ENCODE measurements at regions not wholly inside any gene's neighbourhood (a gene's known extent, or its start where the extent isn't known, plus 50 kb on each side); places are given as distances from the start of the nearest gene placed in this dataset.

DNA sequence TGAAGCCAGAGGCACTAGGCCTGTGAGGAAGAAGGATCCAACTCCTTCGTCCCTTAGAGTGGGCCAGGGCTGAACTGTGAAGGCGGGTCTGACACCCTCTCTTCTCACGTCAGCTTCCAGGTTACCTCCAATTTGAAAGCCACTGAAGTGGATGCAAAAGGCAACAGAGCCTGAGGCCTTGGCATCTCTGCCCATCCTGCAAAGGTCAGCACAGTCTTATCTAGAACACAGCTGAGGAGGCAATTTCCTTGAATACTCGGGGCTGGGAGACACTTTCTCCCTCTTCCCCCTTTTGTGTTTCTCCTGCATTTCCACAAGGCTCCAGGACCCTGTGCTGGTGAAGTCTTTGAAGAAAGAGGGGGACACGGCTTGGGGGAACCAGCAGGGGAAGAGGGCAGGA is 91.6 kb upstream of the PAX6 start:
- H3K4me1 ChIP-seq: peaks cover 0 to 13% (median 5%) of the 10 kb centered on the region in 4 donors
- peaks cover 0 to 2% of the 10 kb centered on the region in 2 donors for H3K27me3 ChIP-seq
- TF ChIP-seq, protein P1, sequence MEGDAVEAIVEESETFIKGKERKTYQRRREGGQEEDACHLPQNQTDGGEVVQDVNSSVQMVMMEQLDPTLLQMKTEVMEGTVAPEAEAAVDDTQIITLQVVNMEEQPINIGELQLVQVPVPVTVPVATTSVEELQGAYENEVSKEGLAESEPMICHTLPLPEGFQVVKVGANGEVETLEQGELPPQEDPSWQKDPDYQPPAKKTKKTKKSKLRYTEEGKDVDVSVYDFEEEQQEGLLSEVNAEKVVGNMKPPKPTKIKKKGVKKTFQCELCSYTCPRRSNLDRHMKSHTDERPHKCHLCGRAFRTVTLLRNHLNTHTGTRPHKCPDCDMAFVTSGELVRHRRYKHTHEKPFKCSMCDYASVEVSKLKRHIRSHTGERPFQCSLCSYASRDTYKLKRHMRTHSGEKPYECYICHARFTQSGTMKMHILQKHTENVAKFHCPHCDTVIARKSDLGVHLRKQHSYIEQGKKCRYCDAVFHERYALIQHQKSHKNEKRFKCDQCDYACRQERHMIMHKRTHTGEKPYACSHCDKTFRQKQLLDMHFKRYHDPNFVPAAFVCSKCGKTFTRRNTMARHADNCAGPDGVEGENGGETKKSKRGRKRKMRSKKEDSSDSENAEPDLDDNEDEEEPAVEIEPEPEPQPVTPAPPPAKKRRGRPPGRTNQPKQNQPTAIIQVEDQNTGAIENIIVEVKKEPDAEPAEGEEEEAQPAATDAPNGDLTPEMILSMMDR (IDR thresholded peaks at IDR 0.05): no peak
- H3K36me3 ChIP-seq: no peaks in the 10 kb centered on the region
- no peaks in the 10 kb centered on the region for H3K9me3 ChIP-seq
- intact Hi-C loops (cut with DNase I; ENCODE audit: low total_unique reads): no loop called here
- no peak for DNase-seq
- peak overlapping the region in 1 of 2 donors; percentile 38 for H3K27ac ChIP-seq
- H3K4me3 ChIP-seq: no peak overlapping the region

DNA sequence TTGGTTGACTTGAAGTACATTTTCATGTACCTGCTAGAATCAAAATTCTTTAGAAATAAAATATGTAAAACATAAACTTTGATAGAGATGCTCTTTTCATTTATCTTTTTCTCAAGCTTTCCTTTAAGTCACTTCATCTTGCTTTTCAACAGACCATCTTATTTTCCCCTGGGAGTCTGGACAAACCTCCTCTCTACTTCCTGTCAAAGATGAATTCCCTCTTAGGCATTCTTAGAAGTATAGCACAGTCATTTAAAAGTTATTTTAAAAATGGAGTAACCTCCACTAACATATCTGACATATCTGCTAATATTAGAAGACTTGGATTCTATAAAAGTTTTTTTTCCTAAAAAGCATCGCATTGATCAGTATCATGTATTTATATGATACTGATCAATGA is 84.8 kb upstream of the PAX6 start:
- H3K4me3 ChIP-seq: no peak overlapping the region
- intact Hi-C loops (cut with DNase I; ENCODE audit: low total_unique reads): no loop called here
- no peaks in the 10 kb centered on the region for H3K36me3 ChIP-seq
- no peaks in the 10 kb centered on the region for H3K9me3 ChIP-seq
- DNase-seq: no peak
- no peak overlapping the region for H3K27ac ChIP-seq
- no peaks in the 10 kb centered on the region for H3K27me3 ChIP-seq
- TF ChIP-seq, protein P1 (IDR thresholded peaks at IDR 0.05): no peak
- no peaks in the 10 kb centered on the region for H3K4me1 ChIP-seq

DNA sequence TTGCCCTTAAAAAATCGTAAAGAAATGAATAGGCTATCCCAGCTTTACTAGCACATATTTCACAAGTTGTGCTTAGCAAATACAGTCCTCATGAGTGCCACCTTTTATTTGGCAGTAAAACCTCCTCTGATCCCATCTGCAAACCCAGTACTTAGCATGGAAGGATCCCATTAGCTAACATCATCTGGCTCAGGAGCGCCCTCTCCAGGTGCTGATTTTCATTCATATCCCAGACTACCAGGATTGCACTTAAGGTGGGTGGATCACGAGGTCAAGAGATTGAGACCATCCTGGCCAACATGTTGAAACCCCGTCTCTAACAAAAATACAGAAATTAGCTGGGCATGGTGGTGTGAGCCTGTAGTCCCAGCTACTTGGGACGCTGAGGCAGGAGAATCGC is 76.1 kb upstream of the PAX6 start:
- DNase-seq: no peak
- TF ChIP-seq, protein P1 (IDR thresholded peaks at IDR 0.05): no peak
- Histone ChIP-seq H3K4me3 (no peak overlapping the region), H3K4me1 (no peaks in the 10 kb centered on the region), H3K27me3 (peaks cover 0 to 12% of the 10 kb centered on the region in 2 donors), H3K9me3 (no peaks in the 10 kb centered on the region), H3K36me3 (no peaks in the 10 kb centered on the region), H3K27ac (no peak overlapping the region)
- intact Hi-C loops (cut with DNase I; ENCODE audit: low total_unique reads): no loop called here

DNA sequence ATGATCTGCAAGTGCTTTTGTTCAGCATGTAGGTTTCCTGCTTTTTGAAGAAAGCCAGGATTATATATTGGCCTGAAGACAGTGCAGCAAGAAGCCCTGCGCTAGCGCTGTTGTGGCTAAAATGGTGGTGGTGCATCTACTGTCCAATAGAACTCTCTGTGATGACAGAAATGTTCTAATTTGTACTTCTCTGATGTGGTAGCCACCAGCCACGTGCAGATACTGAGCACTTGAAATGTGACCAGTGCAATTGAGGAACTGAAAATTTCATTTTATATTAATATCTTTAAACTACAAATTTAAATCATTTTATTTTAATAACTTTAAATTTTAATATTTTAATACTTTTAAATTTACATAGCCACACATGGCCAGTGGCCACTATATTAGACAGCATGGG is 73.0 kb upstream of the PAX6 start:
- TF ChIP-seq, protein P1 (IDR thresholded peaks at IDR 0.05): no peak
- H3K27me3 ChIP-seq: peaks cover 0 to 12% of the 10 kb centered on the region in 2 donors
- intact Hi-C loops (cut with DNase I; ENCODE audit: low total_unique reads): no loop called here
- H3K4me1 ChIP-seq: no peaks in the 10 kb centered on the region
- H3K36me3 ChIP-seq: no peaks in the 10 kb centered on the region
- no peak overlapping the region for H3K27ac ChIP-seq
- H3K4me3 ChIP-seq: no peak overlapping the region
- H3K9me3 ChIP-seq: no peaks in the 10 kb centered on the region
- no peak for DNase-seq

DNA sequence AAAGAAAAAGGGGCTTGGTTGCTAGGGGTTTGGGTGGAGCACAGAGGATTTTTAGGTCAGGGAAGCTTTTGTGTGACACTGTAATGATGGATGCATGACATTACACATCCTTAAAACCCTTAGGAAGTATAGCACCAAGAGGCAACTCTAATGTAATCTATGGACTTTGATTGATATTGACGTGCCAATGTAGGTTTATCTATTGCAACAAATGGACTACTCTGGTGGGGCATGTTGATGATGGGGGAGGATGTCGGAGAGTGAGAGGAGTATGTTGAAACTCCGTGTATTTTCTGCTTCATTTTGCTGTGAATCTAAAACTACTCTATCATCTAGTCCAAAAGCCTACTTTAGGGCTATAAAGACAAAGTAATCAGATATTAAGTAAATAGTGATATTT is 72.3 kb upstream of the PAX6 start:
- Histone ChIP-seq H3K27ac (no peak overlapping the region), H3K27me3 (peaks cover 0 to 12% of the 10 kb centered on the region in 2 donors), H3K4me1 (no peaks in the 10 kb centered on the region), H3K4me3 (no peak overlapping the region), H3K9me3 (no peaks in the 10 kb centered on the region), H3K36me3 (no peaks in the 10 kb centered on the region)
- TF ChIP-seq, protein P1 (IDR thresholded peaks at IDR 0.05): no peak
- intact Hi-C loops (cut with DNase I; ENCODE audit: low total_unique reads): no loop called here
- no peak for DNase-seq

DNA sequence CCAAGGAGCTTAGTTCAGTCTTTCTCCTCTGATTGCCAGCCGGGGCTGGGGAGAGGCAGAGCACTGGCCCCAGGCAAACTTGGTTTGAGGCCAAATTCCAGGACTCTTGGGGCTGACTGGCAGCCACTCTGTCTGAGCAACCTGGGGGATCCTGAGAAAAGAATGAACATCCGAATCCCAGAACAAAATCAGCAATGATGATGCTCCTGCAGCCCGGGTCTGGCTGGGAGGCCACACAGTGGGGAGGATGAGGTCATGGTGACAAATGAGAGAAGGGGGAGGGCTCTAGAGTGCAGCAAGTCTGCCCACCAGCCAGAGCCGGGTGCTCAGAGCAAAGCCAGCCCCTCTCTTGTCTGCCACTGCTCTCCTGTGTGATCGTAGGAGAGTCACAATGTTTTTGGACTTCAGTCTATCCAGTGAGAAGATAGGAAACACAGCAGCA is 71.8 kb upstream of the PAX6 start:
- no peak overlapping the region for H3K27ac ChIP-seq

More for the DNA sequence above, 71.8 kb upstream of the PAX6 start:
- TF ChIP-seq, protein P1 (IDR thresholded peaks at IDR 0.05): no peak
- peaks cover 0 to 12% of the 10 kb centered on the region in 2 donors for H3K27me3 ChIP-seq
- DNase-seq: no peak
- no peaks in the 10 kb centered on the region for H3K36me3 ChIP-seq
- no peaks in the 10 kb centered on the region for H3K4me1 ChIP-seq
- intact Hi-C loops (cut with DNase I; ENCODE audit: low total_unique reads): no loop called here
- no peaks in the 10 kb centered on the region for H3K9me3 ChIP-seq
- no peak overlapping the region for H3K4me3 ChIP-seq

All from tibial artery (tissue), 4 donors.